HUES6 (cell line): ENCODE measurements at regions not wholly inside any gene's neighbourhood (a gene's known extent, or its start where the extent isn't known, plus 50 kb on each side); places are given as distances from the start of the nearest gene placed in this dataset.

ENCODE experiments used
- H3K27ac ChIP-seq: 2 replicates; pipeline ENCODE4 v1.7.0; 2013; ENCODE audit warnings: low read depth, mild to moderate bottlenecking, low read length, inconsistent platforms
- H3K27me3 ChIP-seq: 2 replicates; pipeline ENCODE4 v1.6.1; 2013; ENCODE audit warnings: low read length; ENCODE audit not compliant: control insufficient read depth, insufficient read depth
- H3K36me3 ChIP-seq: 2 replicates; pipeline ENCODE4 v1.6.1; 2013; ENCODE audit warnings: low read length; ENCODE audit not compliant: control insufficient read depth, insufficient read depth
- H3K4me1 ChIP-seq: 2 replicates; pipeline ENCODE4 v1.6.1; 2013; ENCODE audit warnings: low read length; ENCODE audit not compliant: control insufficient read depth, insufficient read depth
- H3K4me3 ChIP-seq: 2 replicates; pipeline ENCODE4 v1.5.1; 2013; ENCODE audit warnings: low read depth, low read length
- H3K9ac ChIP-seq: one replicate; pipeline ENCODE4 v1.6.1; 2013; ENCODE audit warnings: mild to moderate bottlenecking, low read length
- H3K9me3 ChIP-seq: 2 replicates; pipeline ENCODE4 v1.6.1; 2013; ENCODE audit warnings: low read depth, low read length; ENCODE audit not compliant: control insufficient read depth, insufficient read depth

GRCh38 chr1:80891871-80892270, 908.9 kb upstream of the ADGRL2 start:
- H3K36me3 ChIP-seq = no peaks in the 10 kb centered on the region
- no peak overlapping the region for H3K27ac ChIP-seq
- no peaks in the 10 kb centered on the region for H3K9me3 ChIP-seq
- 0 out of 2 replicates have a peak, but pooled peaks cover 7% of the 10 kb centered on the region for H3K4me1 ChIP-seq
- no peak overlapping the region for H3K4me3 ChIP-seq
- no peaks in the 10 kb centered on the region for H3K27me3 ChIP-seq
- no peak overlapping the region for H3K9ac ChIP-seq

DNA sequence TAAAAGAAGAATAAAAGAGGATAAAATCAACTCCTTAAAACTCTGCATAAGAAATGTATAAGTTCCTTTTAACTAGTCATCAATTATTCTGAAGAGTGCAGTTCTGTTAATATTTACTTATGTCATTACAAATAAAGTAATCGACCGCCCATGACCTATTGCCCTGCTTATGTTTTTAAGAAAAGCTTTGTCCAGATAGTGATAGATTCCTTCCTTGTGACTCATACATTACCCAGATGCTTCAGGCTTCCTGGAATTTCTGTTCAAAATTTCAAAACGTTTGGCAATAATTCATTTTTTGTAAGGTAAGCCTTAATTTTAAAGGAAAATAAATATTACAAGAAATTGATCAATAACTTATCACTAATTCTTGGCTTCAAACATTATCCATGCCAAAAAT, 918.2 kb upstream of the ADGRL2 start:
- no peaks in the 10 kb centered on the region for H3K4me1 ChIP-seq
- H3K27me3 ChIP-seq = no peaks in the 10 kb centered on the region
- H3K9me3 ChIP-seq = no peaks in the 10 kb centered on the region
- H3K27ac ChIP-seq = no peak overlapping the region
- no peaks in the 10 kb centered on the region for H3K36me3 ChIP-seq
- H3K4me3 ChIP-seq = no peak overlapping the region
- H3K9ac ChIP-seq = no peak overlapping the region

- Histone ChIP-seq H3K27ac (no peak overlapping the region), H3K9ac (no peak overlapping the region), H3K9me3 (no peaks in the 10 kb centered on the region), H3K4me1 (no peaks in the 10 kb centered on the region), H3K4me3 (no peak overlapping the region), H3K36me3 (no peaks in the 10 kb centered on the region), H3K27me3 (no peaks in the 10 kb centered on the region)
Observed at GRCh38 chr1:80878343-80878742, 922.4 kb upstream of the ADGRL2 start.

GRCh38 chr1:80876035-80876434, 924.7 kb upstream of the ADGRL2 start:
- Histone ChIP-seq H3K9ac (no peak overlapping the region), H3K27ac (no peak overlapping the region), H3K4me1 (no peaks in the 10 kb centered on the region), H3K27me3 (no peaks in the 10 kb centered on the region), H3K9me3 (no peaks in the 10 kb centered on the region), H3K4me3 (no peak overlapping the region), H3K36me3 (no peaks in the 10 kb centered on the region)

DNA sequence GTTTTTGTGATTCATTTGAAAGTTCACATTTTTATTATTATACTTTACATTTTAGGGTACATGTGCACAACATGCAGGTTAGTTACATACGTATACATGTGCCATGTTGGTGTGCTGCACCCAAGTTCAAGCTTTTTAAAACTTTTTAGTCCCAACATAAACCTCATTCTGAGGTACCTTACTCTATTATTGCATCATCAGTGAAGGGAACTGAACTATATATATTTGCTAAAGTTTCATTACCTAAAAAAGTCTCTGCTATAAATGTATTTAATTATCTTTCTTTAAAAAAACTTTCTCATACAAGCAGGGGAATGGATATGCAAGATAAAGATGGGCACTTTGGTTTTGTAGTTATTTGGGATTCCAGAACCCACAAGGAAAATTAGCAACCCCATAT, 931.4 kb upstream of the ADGRL2 start:
- H3K9me3 ChIP-seq = no peaks in the 10 kb centered on the region
- no peak overlapping the region for H3K4me3 ChIP-seq
- no peaks in the 10 kb centered on the region for H3K27me3 ChIP-seq
- H3K4me1 ChIP-seq = no peaks in the 10 kb centered on the region
- H3K36me3 ChIP-seq = no peaks in the 10 kb centered on the region
- no peak overlapping the region for H3K9ac ChIP-seq
- no peak overlapping the region for H3K27ac ChIP-seq

GRCh38 chr1:80847904-80848303, 952.8 kb upstream of the ADGRL2 start:
- Histone ChIP-seq H3K9me3 (peaks cover 2% of the 10 kb centered on the region; the same call in 1 of the 2 replicates), H3K27me3 (no peaks in the 10 kb centered on the region), H3K4me1 (no peaks in the 10 kb centered on the region), H3K36me3 (no peaks in the 10 kb centered on the region), H3K9ac (no peak overlapping the region), H3K27ac (no peak overlapping the region), H3K4me3 (no peak overlapping the region)

DNA sequence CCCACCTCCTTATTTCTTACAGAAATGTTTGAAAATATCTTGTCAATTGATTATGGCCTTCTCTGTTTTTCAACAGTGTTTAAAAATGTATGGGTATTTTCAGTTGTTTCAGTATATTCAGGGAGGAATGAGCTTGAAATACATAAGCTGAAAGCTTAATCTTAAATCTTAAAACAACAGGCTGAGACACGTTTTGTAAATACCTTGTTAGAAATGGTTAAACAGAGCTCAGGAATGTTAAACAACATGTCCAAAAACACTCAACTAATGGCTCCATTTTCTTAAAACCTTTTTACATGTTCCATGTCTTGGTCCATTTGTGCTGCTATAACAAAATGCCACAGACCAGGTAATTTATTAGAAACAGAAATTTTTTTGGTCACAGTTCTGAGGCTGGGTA, 953.8 kb upstream of the ADGRL2 start:
- no peak overlapping the region for H3K4me3 ChIP-seq
- no peaks in the 10 kb centered on the region for H3K27me3 ChIP-seq
- H3K36me3 ChIP-seq = no peaks in the 10 kb centered on the region
- H3K9me3 ChIP-seq = peaks cover 2% of the 10 kb centered on the region; the same call in 1 of the 2 replicates
- H3K9ac ChIP-seq = no peak overlapping the region
- no peaks in the 10 kb centered on the region for H3K4me1 ChIP-seq
- no peak overlapping the region for H3K27ac ChIP-seq

- Histone ChIP-seq H3K36me3 (no peaks in the 10 kb centered on the region), H3K9ac (no peak overlapping the region), H3K27ac (no peak overlapping the region), H3K9me3 (peaks cover 11% of the 10 kb centered on the region), H3K4me1 (no peaks in the 10 kb centered on the region), H3K27me3 (no peaks in the 10 kb centered on the region), H3K4me3 (no peak overlapping the region)
Observed at GRCh38 chr1:80842796-80843195, 957.9 kb upstream of the ADGRL2 start.

GRCh38 chr1:80841261-80841660, 959.5 kb upstream of the ADGRL2 start:
- Histone ChIP-seq H3K36me3 (no peaks in the 10 kb centered on the region), H3K4me3 (no peak overlapping the region), H3K9ac (no peak overlapping the region), H3K27ac (no peak overlapping the region), H3K27me3 (no peaks in the 10 kb centered on the region), H3K9me3 (peaks cover 11% of the 10 kb centered on the region), H3K4me1 (no peaks in the 10 kb centered on the region)

DNA sequence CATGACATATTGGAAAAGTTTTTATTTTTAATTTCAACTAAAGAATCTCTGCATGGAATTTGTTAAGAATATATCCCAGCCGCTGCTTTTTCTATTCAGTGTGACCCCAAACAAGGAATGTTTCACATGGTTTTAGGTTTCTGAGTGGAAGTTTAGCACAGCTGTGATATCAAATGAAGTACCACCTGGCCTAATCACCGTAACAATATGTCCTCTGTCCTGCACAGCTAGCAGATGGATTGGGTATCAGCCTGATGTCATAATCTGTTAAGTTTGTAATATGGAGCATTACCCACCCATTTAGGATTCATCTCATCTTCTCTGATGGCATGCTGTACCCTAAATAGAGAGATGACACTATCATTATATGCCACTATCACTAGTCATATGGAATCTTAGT, 963.7 kb upstream of the ADGRL2 start:
- no peak overlapping the region for H3K4me3 ChIP-seq
- H3K9ac ChIP-seq = no peak overlapping the region
- no peaks in the 10 kb centered on the region for H3K36me3 ChIP-seq
- no peaks in the 10 kb centered on the region for H3K27me3 ChIP-seq
- H3K4me1 ChIP-seq = no peaks in the 10 kb centered on the region
- H3K9me3 ChIP-seq = peaks cover 8% of the 10 kb centered on the region
- no peak overlapping the region for H3K27ac ChIP-seq

DNA sequence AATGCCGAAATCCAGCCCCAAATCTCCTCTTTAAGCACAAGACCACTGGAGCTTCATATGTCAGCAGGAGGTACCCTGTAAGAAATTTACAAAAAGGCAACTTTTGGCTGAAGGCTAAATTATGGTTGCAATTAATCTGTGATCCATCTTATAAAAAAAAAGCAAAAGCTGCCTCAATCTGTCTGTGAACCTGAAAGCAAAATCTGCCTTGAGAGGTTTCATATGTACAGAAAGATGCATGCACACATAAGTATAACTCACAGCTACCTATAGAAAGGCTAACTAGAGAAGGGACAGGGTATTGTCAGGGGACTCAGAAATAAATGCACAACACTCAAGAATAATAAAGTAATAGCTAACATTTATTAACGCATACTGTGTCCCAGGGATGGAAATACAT, 964.2 kb upstream of the ADGRL2 start:
- Histone ChIP-seq H3K27me3 (no peaks in the 10 kb centered on the region), H3K4me1 (no peaks in the 10 kb centered on the region), H3K9me3 (peaks cover 5% of the 10 kb centered on the region), H3K9ac (no peak overlapping the region), H3K27ac (no peak overlapping the region), H3K36me3 (no peaks in the 10 kb centered on the region), H3K4me3 (no peak overlapping the region)

GRCh38 chr1:80827666-80828065, 973.1 kb upstream of the ADGRL2 start:
- Histone ChIP-seq H3K9ac (no peak overlapping the region), H3K4me3 (no peak overlapping the region), H3K27ac (no peak overlapping the region), H3K4me1 (no peaks in the 10 kb centered on the region), H3K27me3 (no peaks in the 10 kb centered on the region), H3K36me3 (no peaks in the 10 kb centered on the region), H3K9me3 (no peaks in the 10 kb centered on the region)
